IMR-90 (cell line): ENCODE measurements at regions not wholly inside any gene's neighbourhood (a gene's known extent, or its start where the extent isn't known, plus 50 kb on each side); places are given as distances from the start of the nearest gene placed in this dataset.
"Not testable (repeated sequence)": the region's sequence is repeated elsewhere in the genome, so short reads cannot be mapped to it uniquely, and the experiment has no call there.

Experiments used
- ATAC-seq: fragments of 200-7000 bp; cut with Tn5 transposase; 2 replicates; pipeline ENCODE4 v1.9.1; 2020; ENCODE audit warnings: low read depth, mild to moderate bottlenecking, moderate library complexity
- BruUV-seq: library from RNA; stranded (reverse); fragments of 400-500 nt; replicated peaks from 2 replicates; lab custom pipeline; 2021; lab: Mats Ljungman, UMichigan
- CTCF ChIA-PET: fragments of 300-600 bp; formaldehyde crosslinking; extraction: SDS; loops from one replicate; lab custom pipeline; 2021; ENCODE audit warnings: antibody characterized with exemption; lab: Yijun Ruan, JAX
- POLR2A ChIA-PET: fragments of 300-600 bp; sonication (Branson Sonifier 250); formaldehyde crosslinking; loops from one replicate; lab custom pipeline; 2022; ENCODE audit warnings: antibody characterized with exemption; ENCODE audit not compliant: unreplicated experiment; lab: Charles Lee
- DNase-seq: peaks from one replicate; pipeline ENCODE4 v3.0.0; 2013
- H2AFZ ChIP-seq: replicated peaks from 2 replicates; pipeline ENCODE3; 2013; ENCODE audit warnings: low read length, mild to moderate bottlenecking; ENCODE audit not compliant: poor library complexity
- H2AK5ac ChIP-seq: 2 replicates; pipeline ENCODE4 v1.6.1; 2013; ENCODE audit warnings: low read depth, low read length, inconsistent platforms
- H2AK9ac ChIP-seq: replicated peaks from 2 replicates; pipeline ENCODE3; 2013; ENCODE audit warnings: mild to moderate bottlenecking, low read depth, low read length, moderate library complexity; ENCODE audit not compliant: poor library complexity
- H2BK120ac ChIP-seq: 2 replicates; pipeline ENCODE4 v1.6.1; 2013; ENCODE audit warnings: low read depth, low read length, inconsistent platforms
- H2BK15ac ChIP-seq: 3 replicates; pipeline ENCODE4 v1.6.1; 2013; ENCODE audit warnings: low read depth, low read length, inconsistent platforms
- H2BK20ac ChIP-seq: 2 replicates; pipeline ENCODE4 v1.6.1; 2013; ENCODE audit warnings: low read depth, mild to moderate bottlenecking, inconsistent platforms, low read length, moderate library complexity
- H2BK5ac ChIP-seq: 2 replicates; pipeline ENCODE4 v1.6.1; 2013; ENCODE audit warnings: mild to moderate bottlenecking, low read depth, low read length, inconsistent platforms; ENCODE audit not compliant: poor library complexity, severe bottlenecking
- H3K14ac ChIP-seq: replicated peaks from 2 replicates; pipeline ENCODE4 v1.6.1; 2013; ENCODE audit warnings: low read depth, low read length, inconsistent platforms
- H3K18ac ChIP-seq: 2 replicates; pipeline ENCODE4 v1.6.1; 2013; ENCODE audit warnings: low read depth, low read length, control low read depth
- H3K23ac ChIP-seq: 2 replicates; pipeline ENCODE4 v1.6.1; 2013; ENCODE audit warnings: low read depth, low read length, inconsistent platforms
- H3K27ac ChIP-seq: 2 replicates; pipeline ENCODE4 v1.5.1; 2013; ENCODE audit warnings: mild to moderate bottlenecking, control low read depth, low read length; ENCODE audit not compliant: insufficient read depth
- H3K27me3 ChIP-seq: 2 replicates; pipeline ENCODE4 v1.6.1; 2013; ENCODE audit warnings: low read length; ENCODE audit not compliant: control insufficient read depth, insufficient read depth
- H3K36me3 ChIP-seq: 2 replicates; pipeline ENCODE4 v1.6.1; 2013; ENCODE audit warnings: low read length, mixed read lengths; ENCODE audit not compliant: control insufficient read depth, insufficient read depth
- H3K4ac ChIP-seq: 2 replicates; pipeline ENCODE4 v1.6.1; 2013; ENCODE audit warnings: low read depth, low read length, inconsistent platforms
- H3K4me1 ChIP-seq: 2 replicates; pipeline ENCODE4 v1.6.1; 2013; ENCODE audit warnings: low read length, mixed read lengths; ENCODE audit not compliant: control insufficient read depth, insufficient read depth
- H3K4me2 ChIP-seq: 2 replicates; pipeline ENCODE4 v1.6.1; 2013; ENCODE audit warnings: low read depth, mild to moderate bottlenecking, control low read depth, low read length, moderate library complexity
- H3K4me3 ChIP-seq: 2 replicates; pipeline ENCODE4 v1.5.1; 2013; ENCODE audit warnings: low read depth, mild to moderate bottlenecking, control low read depth, low read length, moderate library complexity; ENCODE audit not compliant: insufficient read depth
- H3K56ac ChIP-seq: 2 replicates; pipeline ENCODE4 v1.6.1; 2013; ENCODE audit warnings: low read length, inconsistent platforms; ENCODE audit not compliant: insufficient read depth; ENCODE audit errors: extremely low read depth
- H3K79me1 ChIP-seq, 2 experiments: 2 replicates each; pipeline ENCODE4 v1.6.1; 2013; ENCODE audit warnings: low read length in 2 of 2, inconsistent platforms in 1 of 2, low read depth in 1 of 2
- H3K9ac ChIP-seq: 2 replicates; pipeline ENCODE4 v1.6.1; 2013; ENCODE audit warnings: low read depth, low read length, control low read depth
- H3K9me1 ChIP-seq: 2 replicates; pipeline ENCODE4 v1.6.1; 2013; ENCODE audit warnings: low read length, inconsistent platforms; ENCODE audit not compliant: insufficient read depth
- H3K9me3 ChIP-seq: 2 replicates; pipeline ENCODE4 v1.6.1; 2013; ENCODE audit warnings: low read length; ENCODE audit not compliant: control insufficient read depth, insufficient read depth
- H4K20me1 ChIP-seq: 2 replicates; pipeline ENCODE4 v1.6.1; 2013; ENCODE audit warnings: low read length, inconsistent platforms; ENCODE audit not compliant: insufficient read depth
- H4K5ac ChIP-seq: 2 replicates; pipeline ENCODE4 v1.6.1; 2013; ENCODE audit warnings: mild to moderate bottlenecking, low read depth, low read length, control low read depth
- H4K8ac ChIP-seq, 2 experiments: 2 replicates each; pipeline ENCODE4 v1.6.1; 2013; ENCODE audit warnings: low read depth in 2 of 2, low read length in 2 of 2, control low read depth in 1 of 2, inconsistent platforms in 1 of 2
- H4K91ac ChIP-seq: 2 replicates; pipeline ENCODE4 v1.6.1; 2013; ENCODE audit warnings: low read depth, low read length, inconsistent platforms; ENCODE audit not compliant: insufficient read depth
- WGBS, 2 experiments: methylation state at CpG; one replicate each; pipeline versions ENCODE4 v1.1.5 to v1.1.7; 2013; ENCODE audit warnings: missing lambda C conversion rate in 2 of 2; ENCODE audit not compliant: insufficient read length in 1 of 2; ENCODE audit errors: extremely low coverage in 2 of 2; 5-methylcytosine and 5-hydroxymethylcytosine counted together
- dilution Hi-C: fragments of 300-500 bp; cut with HindIII; formaldehyde crosslinking; loops from one replicate; pipeline ENCODE4 v1.14.3; 2018; ENCODE audit warnings: low sequenced_read_pairs; ENCODE audit not compliant: unreplicated experiment
- in situ Hi-C: fragments of 300-500 bp; cut with MboI; formaldehyde crosslinking; loops from 3 replicates; pipeline ENCODE4 v1.14.3; 2019; ENCODE audit warnings: low sequenced_read_pairs, inconsistent platforms, mixed read lengths
- intact Hi-C: fragments of 100-400 bp; cut with micrococcal nuclease; formaldehyde crosslinking; loops from 2 replicates; pipeline ENCODE4 v1.10.0; 2022

- H3K4me1 ChIP-seq, H3K56ac ChIP-seq, dilution Hi-C loops, H2AFZ ChIP-seq, H2BK20ac ChIP-seq, H3K14ac ChIP-seq, H4K8ac ChIP-seq, H3K79me1 ChIP-seq, ATAC-seq, H4K5ac ChIP-seq, H3K36me3 ChIP-seq, H3K23ac ChIP-seq, BruUV-seq, H3K9ac ChIP-seq, H2BK120ac ChIP-seq, H2BK5ac ChIP-seq, H3K27me3 ChIP-seq, H3K4me2 ChIP-seq, H4K20me1 ChIP-seq, POLR2A ChIA-PET, H2AK5ac ChIP-seq, H3K9me3 ChIP-seq, H2AK9ac ChIP-seq, H3K9me1 ChIP-seq, DNase-seq, H3K4ac ChIP-seq, H4K91ac ChIP-seq, H2BK15ac ChIP-seq, in situ Hi-C loops, CTCF ChIA-PET, intact Hi-C loops, H3K4me3 ChIP-seq, H3K27ac ChIP-seq, H3K18ac ChIP-seq: not testable (repeated sequence)
- no CpG with 5 or more reads among the region's 2 CpGs for WGBS, 2 experiments
Measured at GRCh38 chr11:38341612-38342011, 1743.6 kb upstream of the RAG2 start.
